Thyroid gland (tissue), 4 donors: ENCODE measurements at regions not wholly inside any gene's neighbourhood (a gene's known extent, or its start where the extent isn't known, plus 50 kb on each side); places are given as distances from the start of the nearest gene placed in this dataset.

ENCODE experiments used
- DNase-seq, 2 donors: peaks; one replicate each; pipeline ENCODE4 v3.0.0-alpha.2; 2019
- H3K27ac ChIP-seq, 3 donors: fragments of 200-600 bp; sonication (generic); 1 replicate in 2 of 3; 2 replicates in 1 of 3; pipeline ENCODE4 v1.5.1; 2016 to 2019; ENCODE audit warnings: mild to moderate bottlenecking in 1 of 3, moderate library complexity in 1 of 3
- H3K27me3 ChIP-seq: fragments of 200-600 bp; sonication (generic); one replicate; pipeline ENCODE4 v1.5.1; 2019
- H3K36me3 ChIP-seq, 2 donors: fragments of 200-600 bp; sonication (generic); one replicate each; pipeline ENCODE4 v1.5.1; 2016 to 2019
- H3K4me1 ChIP-seq, 2 donors: fragments of 200-600 bp; sonication (generic); one replicate each; pipeline ENCODE4 v1.5.1; 2017 to 2019
- H3K4me3 ChIP-seq, 3 donors: fragments of 200-600 bp; sonication (generic); replicated peaks in 1 of 3; 1 replicate in 2 of 3; 2 replicates in 1 of 3; pipeline ENCODE4 v1.5.1; 2016; ENCODE audit warnings: mild to moderate bottlenecking in 1 of 3
- H3K9me3 ChIP-seq: fragments of 200-600 bp; sonication (generic); one replicate; pipeline ENCODE4 v1.5.1; 2017
- POLR2A ChIP-seq, 2 donors: fragments of 450-650 bp; IDR thresholded peaks; one replicate each; pipeline ENCODE4 v1.6.1; 2017; ENCODE audit warnings: antibody characterized with exemption in 2 of 2, mild to moderate bottlenecking in 2 of 2, moderate library complexity in 1 of 2
- WGBS, 2 donors: methylation state at CpG; one replicate each; pipeline ENCODE4 v1.1.5; 2017; 5-methylcytosine and 5-hydroxymethylcytosine counted together
- intact Hi-C: fragments of 100-400 bp; cut with DNase I; formaldehyde crosslinking; loops from one replicate; pipeline ENCODE4 v1.15.1; 2023
- TF ChIP-seq, protein P1 (sequence below), 6 experiments: fragments of 200-600 bp in 3 of 6; fragments of 450-650 bp in 3 of 6; sonication (generic) in 3 of 6; IDR thresholded peaks; one replicate each; pipeline ENCODE4 v1.5.1; 2016 to 2019; ENCODE audit warnings: antibody characterized with exemption in 6 of 6, mild to moderate bottlenecking in 2 of 6, inconsistent platforms in 1 of 6, moderate library complexity in 1 of 6

DNA sequence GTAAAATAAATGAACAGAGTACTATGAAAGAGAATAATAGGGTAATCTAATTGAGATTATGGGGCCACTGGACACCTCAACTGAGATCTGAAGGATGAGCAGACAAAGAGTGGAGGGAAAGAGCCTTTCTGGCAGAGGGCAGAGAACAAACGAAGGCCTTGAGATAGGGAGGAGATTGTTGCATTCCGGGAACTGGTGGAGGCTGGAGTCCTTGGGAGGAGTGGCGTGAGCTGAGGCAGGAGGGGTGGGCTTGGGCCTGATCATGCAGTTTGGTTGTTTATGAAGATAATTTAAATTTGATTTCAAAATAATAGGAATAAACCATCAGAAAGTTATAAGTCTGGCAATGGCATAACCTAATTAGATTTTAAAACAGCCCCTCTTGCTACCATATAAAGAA is 59.5 kb upstream of the GALNT15 start:
- no peak for DNase-seq
- peaks cover 0 to 6% of the 10 kb centered on the region in 2 donors for H3K4me1 ChIP-seq
- TF ChIP-seq POLR2A (IDR thresholded peaks at IDR 0.05), result no peak
- TF ChIP-seq, protein P1, sequence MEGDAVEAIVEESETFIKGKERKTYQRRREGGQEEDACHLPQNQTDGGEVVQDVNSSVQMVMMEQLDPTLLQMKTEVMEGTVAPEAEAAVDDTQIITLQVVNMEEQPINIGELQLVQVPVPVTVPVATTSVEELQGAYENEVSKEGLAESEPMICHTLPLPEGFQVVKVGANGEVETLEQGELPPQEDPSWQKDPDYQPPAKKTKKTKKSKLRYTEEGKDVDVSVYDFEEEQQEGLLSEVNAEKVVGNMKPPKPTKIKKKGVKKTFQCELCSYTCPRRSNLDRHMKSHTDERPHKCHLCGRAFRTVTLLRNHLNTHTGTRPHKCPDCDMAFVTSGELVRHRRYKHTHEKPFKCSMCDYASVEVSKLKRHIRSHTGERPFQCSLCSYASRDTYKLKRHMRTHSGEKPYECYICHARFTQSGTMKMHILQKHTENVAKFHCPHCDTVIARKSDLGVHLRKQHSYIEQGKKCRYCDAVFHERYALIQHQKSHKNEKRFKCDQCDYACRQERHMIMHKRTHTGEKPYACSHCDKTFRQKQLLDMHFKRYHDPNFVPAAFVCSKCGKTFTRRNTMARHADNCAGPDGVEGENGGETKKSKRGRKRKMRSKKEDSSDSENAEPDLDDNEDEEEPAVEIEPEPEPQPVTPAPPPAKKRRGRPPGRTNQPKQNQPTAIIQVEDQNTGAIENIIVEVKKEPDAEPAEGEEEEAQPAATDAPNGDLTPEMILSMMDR (IDR thresholded peaks at IDR 0.05), result no peak
- H3K27me3 ChIP-seq, result no peaks in the 10 kb centered on the region
- H3K4me3 ChIP-seq, result no peak overlapping the region
- WGBS, 2 donors, result 84 to 89% methylated on average over 3 of the region's 3 CpGs
- H3K36me3 ChIP-seq, result no peaks in the 10 kb centered on the region
- peak overlapping the region in 2 of 3 donors; percentile 7 to 24 for H3K27ac ChIP-seq
- intact Hi-C loops, result no loop called here
- no peaks in the 10 kb centered on the region for H3K9me3 ChIP-seq

GRCh38 chr3:16118396-16118795 is 56.1 kb upstream of the GALNT15 start:
- Histone ChIP-seq H3K4me1 (no peaks in the 10 kb centered on the region), H3K9me3 (no peaks in the 10 kb centered on the region), H3K36me3 (no peaks in the 10 kb centered on the region), H3K27ac (no peak overlapping the region), H3K27me3 (no peaks in the 10 kb centered on the region), H3K4me3 (no peak overlapping the region)
- no peak for DNase-seq
- 88 to 95% methylated on average over 9 of the region's 9 CpGs for WGBS, 2 donors
- TF ChIP-seq POLR2A (IDR thresholded peaks at IDR 0.05), result no peak
- intact Hi-C loops, result no loop called here

DNA sequence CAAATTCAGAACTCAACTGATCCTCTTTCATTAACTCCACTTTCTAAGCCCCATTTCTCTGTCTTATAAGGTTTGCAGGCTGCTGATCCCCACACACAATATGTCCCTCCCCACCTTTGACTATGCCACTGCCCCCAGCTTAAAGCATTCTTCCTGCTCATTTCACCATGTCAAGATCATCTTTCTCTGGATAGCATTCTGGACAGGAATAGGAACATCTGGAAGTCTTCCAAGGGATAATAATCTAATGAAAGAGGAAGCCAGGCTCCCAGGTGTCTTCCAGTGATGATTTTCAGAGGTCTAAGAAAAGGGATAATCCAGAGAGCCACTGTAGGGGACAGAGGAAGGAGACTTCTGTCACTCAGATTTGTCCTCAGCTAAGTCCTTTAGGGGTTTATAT is 54.6 kb upstream of the GALNT15 start:
- no peaks in the 10 kb centered on the region for H3K27me3 ChIP-seq
- no peaks in the 10 kb centered on the region for H3K9me3 ChIP-seq

DNA sequence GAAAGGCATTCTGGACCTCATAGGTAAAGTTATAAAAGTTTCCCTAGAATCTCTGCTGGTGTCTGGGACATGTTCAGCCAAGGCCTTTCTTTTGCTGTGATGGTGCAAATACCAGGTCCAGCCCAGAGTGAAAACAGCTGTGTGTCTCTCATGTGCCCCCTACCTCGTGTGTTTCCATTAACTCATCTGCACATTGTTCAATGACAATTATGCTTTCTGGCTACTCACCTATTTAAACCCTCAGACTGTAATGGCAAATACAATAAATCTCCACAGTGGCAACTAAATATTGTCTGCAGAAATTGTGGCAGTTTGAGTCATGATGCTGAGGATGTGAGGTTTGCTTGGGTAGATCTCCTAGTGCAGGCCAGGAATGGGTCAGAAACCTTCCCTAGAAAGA is 53.1 kb upstream of the GALNT15 start:
- intact Hi-C loops, result no loop called here
- Histone ChIP-seq H3K27ac (peak overlapping the region in 1 of 3 donors; percentile 30), H3K27me3 (no peaks in the 10 kb centered on the region), H3K36me3 (no peaks in the 10 kb centered on the region), H3K9me3 (no peaks in the 10 kb centered on the region), H3K4me1 (no peaks in the 10 kb centered on the region), H3K4me3 (no peak overlapping the region)
- 58 to 79% methylated on average over 1 of the region's 1 CpG for WGBS, 2 donors
- no peak for DNase-seq
- TF ChIP-seq, protein P1 (IDR thresholded peaks at IDR 0.05), result no peak
- TF ChIP-seq POLR2A (IDR thresholded peaks at IDR 0.05), result no peak

More for the DNA sequence above, 54.6 kb upstream of the GALNT15 start:
- H3K27ac ChIP-seq, result no peak overlapping the region
- intact Hi-C loops, result no loop called here
- DNase-seq, result no peak
- no peaks in the 10 kb centered on the region for H3K4me1 ChIP-seq
- no peaks in the 10 kb centered on the region for H3K36me3 ChIP-seq
- TF ChIP-seq POLR2A (IDR thresholded peaks at IDR 0.05), result no peak
- TF ChIP-seq, protein P1 (IDR thresholded peaks at IDR 0.05), result no peak
- H3K4me3 ChIP-seq, result no peak overlapping the region

- 67 to 82% methylated on average over 2 of the region's 2 CpGs for WGBS, 2 donors
- no peak overlapping the region for H3K4me3 ChIP-seq
- H3K27ac ChIP-seq, result peak overlapping the region in 1 of 3 donors; percentile 30
- no peaks in the 10 kb centered on the region for H3K27me3 ChIP-seq
- no peaks in the 10 kb centered on the region for H3K9me3 ChIP-seq
- no peak for TF ChIP-seq POLR2A (IDR thresholded peaks at IDR 0.05)
- TF ChIP-seq, protein P1 (IDR thresholded peaks at IDR 0.05), result no peak
- no peak for DNase-seq
- H3K36me3 ChIP-seq, result no peaks in the 10 kb centered on the region
- H3K4me1 ChIP-seq, result no peaks in the 10 kb centered on the region
- intact Hi-C loops, result no loop called here
These were observed 52.3 kb upstream of the GALNT15 start for GRCh38 chr3:16122155-16122554.

- H3K36me3 ChIP-seq, result no peaks in the 10 kb centered on the region
- no peak overlapping the region for H3K4me3 ChIP-seq
- H3K4me1 ChIP-seq, result no peaks in the 10 kb centered on the region
- H3K9me3 ChIP-seq, result no peaks in the 10 kb centered on the region
- H3K27ac ChIP-seq, result peak overlapping the region in 1 of 3 donors; percentile 30
- TF ChIP-seq, protein P1 (IDR thresholded peaks at IDR 0.05), result no peak
- no peak for TF ChIP-seq POLR2A (IDR thresholded peaks at IDR 0.05)
- WGBS, 2 donors, result 88 to 95% methylated on average over 2 of the region's 2 CpGs
- no peaks in the 10 kb centered on the region for H3K27me3 ChIP-seq
- no peak for DNase-seq
- intact Hi-C loops, result no loop called here
These were observed 51.8 kb upstream of the GALNT15 start for GRCh38 chr3:16122661-16123060.
